B cell (primary cell): ENCODE measurements at regions not wholly inside any gene's neighbourhood (a gene's known extent, or its start where the extent isn't known, plus 50 kb on each side); places are given as distances from the start of the nearest gene placed in this dataset.

ENCODE experiments used
- ATAC-seq: fragments of 200-7000 bp; cut with Tn5 transposase; one replicate; pipeline ENCODE4 v1.10.0; 2021; ENCODE audit warnings: low read depth, mild to moderate bottlenecking, moderate number of reproducible peaks, moderate library complexity
- CTCF ChIA-PET: fragments of 350-600 bp; sonication (Branson Sonifier 250); formaldehyde crosslinking; loops from one replicate; lab custom pipeline; 2021; ENCODE audit warnings: antibody characterized with exemption, inconsistent platforms; lab: Charles Lee
- POLR2A ChIA-PET: fragments of 350-600 bp; sonication (Branson Sonifier 250); formaldehyde crosslinking; loops from one replicate; lab custom pipeline; 2021; ENCODE audit warnings: antibody characterized with exemption; lab: Charles Lee
- DNase-seq: peaks from one replicate; pipeline ENCODE4 v3.0.0; 2013
- H2AFZ ChIP-seq: 2 replicates; pipeline ENCODE4 v1.6.1; 2012; ENCODE audit warnings: mild to moderate bottlenecking, low read depth, low read length; ENCODE audit not compliant: insufficient read depth, poor library complexity, severe bottlenecking
- H3K27ac ChIP-seq, 2 donors: 1 replicate in 1 of 2; 2 replicates in 1 of 2; pipeline ENCODE4 v1.5.1; 2012 to 2013; ENCODE audit warnings: low read length in 2 of 2, mild to moderate bottlenecking in 2 of 2, moderate library complexity in 1 of 2
- H3K27me3 ChIP-seq, 4 experiments: fragments of 200-600 bp in 1 of 4; sonication (generic) in 1 of 4; replicated peaks in 1 of 4; 1 replicate in 2 of 4; 2 replicates in 2 of 4; pipeline versions ENCODE4 v1.6.1 to v1.7.0; 2013 to 2016; ENCODE audit warnings: low read length in 3 of 4, mild to moderate bottlenecking in 2 of 4, mixed read lengths in 1 of 4, moderate library complexity in 1 of 4; ENCODE audit not compliant: insufficient read depth in 4 of 4, control insufficient read depth in 3 of 4; ENCODE audit errors: control extremely low read depth in 1 of 4
- H3K36me3 ChIP-seq, 2 experiments: replicated peaks in 1 of 2; 1 replicate in 1 of 2; 2 replicates in 1 of 2; pipeline versions ENCODE4 v1.6.1 to v1.7.1; 2013; ENCODE audit warnings: low read length in 1 of 2; ENCODE audit not compliant: insufficient read depth in 2 of 2, control insufficient read depth in 1 of 2; ENCODE audit errors: control extremely low read depth in 1 of 2, extremely low read depth in 1 of 2
- H3K4me1 ChIP-seq, 2 donors: fragments of 200-600 bp in 1 of 2; sonication (generic) in 1 of 2; 1 replicate in 1 of 2; 2 replicates in 1 of 2; pipeline versions ENCODE4 v1.5.1 to v1.6.1; 2013 to 2017; ENCODE audit warnings: low read length in 2 of 2; ENCODE audit not compliant: control insufficient read depth in 2 of 2, insufficient read depth in 2 of 2
- H3K4me2 ChIP-seq: replicated peaks from 2 replicates; pipeline ENCODE3; 2012; ENCODE audit warnings: mild to moderate bottlenecking, low read depth, low read length; ENCODE audit not compliant: poor library complexity, severe bottlenecking
- H3K4me3 ChIP-seq, 5 experiments: fragments of 200-600 bp in 1 of 5; sonication (generic) in 1 of 5; 1 replicate in 3 of 5; 2 replicates in 2 of 5; pipeline versions ENCODE4 v1.5.1 to v1.7.0; 2011 to 2016; ENCODE audit warnings: low read length in 4 of 5, mild to moderate bottlenecking in 4 of 5, low read depth in 2 of 5, control low read depth in 1 of 5, moderate library complexity in 1 of 5; ENCODE audit not compliant: insufficient read depth in 1 of 5; ENCODE audit errors: control extremely low read depth in 1 of 5, extremely low read depth in 1 of 5
- H3K79me2 ChIP-seq: fragments of 200-600 bp; sonication (generic); one replicate; pipeline ENCODE4 v1.6.0; 2016; ENCODE audit warnings: low read length; ENCODE audit not compliant: control insufficient read depth, insufficient read depth
- H3K9ac ChIP-seq: fragments of 200-600 bp; sonication (generic); 2 replicates; pipeline ENCODE4 v1.6.1; 2017; ENCODE audit warnings: mild to moderate bottlenecking, low read length, moderate library complexity
- H3K9me3 ChIP-seq, 3 donors: one replicate each; pipeline versions ENCODE4 v1.6.1 to v1.7.1; 2013; ENCODE audit warnings: low read length in 2 of 3; ENCODE audit not compliant: control insufficient read depth in 2 of 3, insufficient read depth in 1 of 3; ENCODE audit errors: control extremely low read depth in 1 of 3
- H4K20me1 ChIP-seq: 2 replicates; pipeline ENCODE4 v1.6.0; 2012; ENCODE audit warnings: mild to moderate bottlenecking, low read length; ENCODE audit not compliant: insufficient read depth, control insufficient read depth, poor library complexity, severe bottlenecking
- H3K27ac Mint-ChIP-seq: one replicate; pipeline ENCODE4 v1.8.0; 2021; ENCODE audit warnings: mixed read lengths
- H3K27me3 Mint-ChIP-seq: one replicate; pipeline ENCODE4 v1.8.0; 2021; ENCODE audit warnings: mixed read lengths
- H3K4me1 Mint-ChIP-seq: one replicate; pipeline ENCODE4 v1.8.0; 2021; ENCODE audit warnings: mixed read lengths
- H3K4me3 Mint-ChIP-seq: one replicate; pipeline ENCODE4 v1.8.0; 2021; ENCODE audit warnings: mixed read lengths
- H3K9me3 Mint-ChIP-seq: one replicate; pipeline ENCODE4 v1.8.0; 2022; ENCODE audit warnings: mixed read lengths; ENCODE audit not compliant: insufficient read depth
- EZH2 ChIP-seq: IDR thresholded peaks from 2 replicates; pipeline ENCODE4 v1.6.1; 2012; ENCODE audit warnings: borderline replicate concordance, low read depth, mild to moderate bottlenecking, moderate library complexity, low read length; ENCODE audit not compliant: insufficient read depth, poor library complexity, severe bottlenecking
- WGBS: methylation state at CpG from one replicate; pipeline ENCODE4 v1.1.5; 2013; ENCODE audit warnings: missing lambda C conversion rate; ENCODE audit not compliant: insufficient coverage; 5-methylcytosine and 5-hydroxymethylcytosine counted together
- intact Hi-C: fragments of 100-400 bp; cut with micrococcal nuclease; formaldehyde crosslinking; loops from one replicate; pipeline ENCODE4 v1.10.0; 2022
- TF ChIP-seq, protein P1 (sequence below): fragments of 200-600 bp; IDR thresholded peaks from one replicate; pipeline ENCODE4 v1.8.0; 2022; ENCODE audit warnings: antibody characterized with exemption, mild to moderate bottlenecking

DNA sequence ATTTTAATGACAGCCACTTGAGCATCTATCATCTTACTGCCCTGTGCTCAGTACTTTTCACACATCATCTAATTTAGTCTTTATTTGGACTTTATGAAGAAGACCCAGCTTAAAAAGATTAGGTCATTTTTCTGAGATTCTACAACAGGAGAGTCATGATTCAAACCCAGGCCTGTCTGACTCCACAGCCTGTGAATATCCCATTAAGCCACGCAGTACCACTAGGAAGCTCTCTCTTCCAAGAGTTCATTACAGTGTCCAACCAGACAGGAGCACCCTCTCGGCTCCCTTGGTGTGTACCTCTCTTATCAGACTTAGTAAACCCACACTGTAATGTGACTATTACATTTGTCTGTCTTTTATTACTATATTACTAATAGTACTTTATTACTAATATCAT lies 332.8 kb downstream of the DHX15 start:
- Mint-ChIP-seq H3K4me3 (no peak overlapping the region), H3K9me3 (no peaks in the 10 kb centered on the region), H3K4me1 (no peaks in the 10 kb centered on the region), H3K27ac (no peak overlapping the region), H3K27me3 (peaks cover 3% of the 10 kb centered on the region)
- CTCF ChIA-PET = no interaction called here
- no peak overlapping the region for H3K9ac ChIP-seq
- WGBS = no CpG with 5 or more reads among the region's 2 CpGs
- H3K4me2 ChIP-seq = no peak overlapping the region
- DNase-seq (no peak), ATAC-seq (no peak)
- TF ChIP-seq, protein P1, sequence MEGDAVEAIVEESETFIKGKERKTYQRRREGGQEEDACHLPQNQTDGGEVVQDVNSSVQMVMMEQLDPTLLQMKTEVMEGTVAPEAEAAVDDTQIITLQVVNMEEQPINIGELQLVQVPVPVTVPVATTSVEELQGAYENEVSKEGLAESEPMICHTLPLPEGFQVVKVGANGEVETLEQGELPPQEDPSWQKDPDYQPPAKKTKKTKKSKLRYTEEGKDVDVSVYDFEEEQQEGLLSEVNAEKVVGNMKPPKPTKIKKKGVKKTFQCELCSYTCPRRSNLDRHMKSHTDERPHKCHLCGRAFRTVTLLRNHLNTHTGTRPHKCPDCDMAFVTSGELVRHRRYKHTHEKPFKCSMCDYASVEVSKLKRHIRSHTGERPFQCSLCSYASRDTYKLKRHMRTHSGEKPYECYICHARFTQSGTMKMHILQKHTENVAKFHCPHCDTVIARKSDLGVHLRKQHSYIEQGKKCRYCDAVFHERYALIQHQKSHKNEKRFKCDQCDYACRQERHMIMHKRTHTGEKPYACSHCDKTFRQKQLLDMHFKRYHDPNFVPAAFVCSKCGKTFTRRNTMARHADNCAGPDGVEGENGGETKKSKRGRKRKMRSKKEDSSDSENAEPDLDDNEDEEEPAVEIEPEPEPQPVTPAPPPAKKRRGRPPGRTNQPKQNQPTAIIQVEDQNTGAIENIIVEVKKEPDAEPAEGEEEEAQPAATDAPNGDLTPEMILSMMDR = no peak
- no peak for TF ChIP-seq EZH2
- intact Hi-C loops = no loop called here
- no peaks in the 10 kb centered on the region for H3K4me1 ChIP-seq
- H2AFZ ChIP-seq = no peak overlapping the region
- H3K27ac ChIP-seq = no peak overlapping the region
- H3K4me3 ChIP-seq = no peak overlapping the region
- no peaks in the 10 kb centered on the region for H3K27me3 ChIP-seq
- POLR2A ChIA-PET = no interaction called here
- no peaks in the 10 kb centered on the region for H4K20me1 ChIP-seq
- H3K9me3 ChIP-seq = no peaks in the 10 kb centered on the region
- no peaks in the 10 kb centered on the region for H3K79me2 ChIP-seq
- H3K36me3 ChIP-seq = no peaks in the 10 kb centered on the region

DNA sequence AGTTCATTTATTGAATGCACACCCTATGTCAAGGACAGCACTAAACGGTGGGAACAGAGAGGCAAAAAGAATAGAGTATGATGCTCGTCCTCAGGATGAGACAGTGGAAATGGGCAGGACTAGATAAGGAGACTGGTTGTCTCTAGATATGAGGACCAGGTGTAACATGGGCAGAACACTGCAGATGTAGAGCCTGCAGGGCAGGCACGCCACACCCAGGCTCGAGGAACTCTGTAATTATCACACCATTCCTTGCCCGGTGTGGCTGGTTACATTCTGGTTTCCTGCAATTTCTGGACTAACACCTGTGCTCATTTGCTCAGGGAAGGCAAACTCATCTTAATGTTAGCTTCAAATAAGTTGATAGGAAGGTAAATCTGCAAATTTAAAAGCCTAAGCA lies 334.4 kb downstream of the DHX15 start:
- 58% methylated on average over 2 of the region's 5 CpGs for WGBS
- H3K9me3 ChIP-seq = peaks cover 0 to 3% (median 0%) of the 10 kb centered on the region in 3 donors
- H3K4me2 ChIP-seq = no peak overlapping the region
- Mint-ChIP-seq H3K9me3 (no peaks in the 10 kb centered on the region), H3K27ac (no peak overlapping the region), H3K27me3 (peaks cover 3% of the 10 kb centered on the region), H3K4me3 (no peak overlapping the region), H3K4me1 (no peaks in the 10 kb centered on the region)
- H3K36me3 ChIP-seq = no peaks in the 10 kb centered on the region
- DNase-seq (no peak), ATAC-seq (no peak)
- no peaks in the 10 kb centered on the region for H3K4me1 ChIP-seq
- intact Hi-C loops = no loop called here
- no peaks in the 10 kb centered on the region for H3K79me2 ChIP-seq
- no peak overlapping the region for H3K27ac ChIP-seq
- no peak overlapping the region for H2AFZ ChIP-seq
- TF ChIP-seq EZH2 = no peak
- TF ChIP-seq, protein P1 = no peak
- no peaks in the 10 kb centered on the region for H4K20me1 ChIP-seq
- no peak overlapping the region for H3K4me3 ChIP-seq
- no peak overlapping the region for H3K9ac ChIP-seq
- POLR2A ChIA-PET = no interaction called here
- CTCF ChIA-PET = no interaction called here
- H3K27me3 ChIP-seq = no peaks in the 10 kb centered on the region
